Activated naive CD8-positive, alpha-beta T cell (primary cell): ENCODE measurements at regions not wholly inside any gene's neighbourhood (a gene's known extent, or its start where the extent isn't known, plus 50 kb on each side); places are given as distances from the start of the nearest gene placed in this dataset.
"Not testable (repeated sequence)": the region's sequence is repeated elsewhere in the genome, so short reads cannot be mapped to it uniquely, and the experiment has no call there.

Experiments used
- H3K27ac Mint-ChIP-seq: one replicate; pipeline ENCODE4 v1.8.0; 2021; ENCODE audit warnings: mixed read lengths
- H3K27me3 Mint-ChIP-seq: one replicate; pipeline ENCODE4 v1.8.0; 2021; ENCODE audit warnings: mixed read lengths
- H3K36me3 Mint-ChIP-seq: one replicate; pipeline ENCODE4 v1.8.0; 2021; ENCODE audit warnings: mixed read lengths
- H3K4me1 Mint-ChIP-seq: one replicate; pipeline ENCODE4 v1.8.0; 2021; ENCODE audit warnings: low read depth, mixed read lengths
- H3K4me3 Mint-ChIP-seq: one replicate; pipeline ENCODE4 v1.8.0; 2021; ENCODE audit warnings: mild to moderate bottlenecking, mixed read lengths
- H3K9me3 Mint-ChIP-seq: one replicate; pipeline ENCODE4 v1.8.0; 2021; ENCODE audit warnings: low read depth, mixed read lengths

DNA sequence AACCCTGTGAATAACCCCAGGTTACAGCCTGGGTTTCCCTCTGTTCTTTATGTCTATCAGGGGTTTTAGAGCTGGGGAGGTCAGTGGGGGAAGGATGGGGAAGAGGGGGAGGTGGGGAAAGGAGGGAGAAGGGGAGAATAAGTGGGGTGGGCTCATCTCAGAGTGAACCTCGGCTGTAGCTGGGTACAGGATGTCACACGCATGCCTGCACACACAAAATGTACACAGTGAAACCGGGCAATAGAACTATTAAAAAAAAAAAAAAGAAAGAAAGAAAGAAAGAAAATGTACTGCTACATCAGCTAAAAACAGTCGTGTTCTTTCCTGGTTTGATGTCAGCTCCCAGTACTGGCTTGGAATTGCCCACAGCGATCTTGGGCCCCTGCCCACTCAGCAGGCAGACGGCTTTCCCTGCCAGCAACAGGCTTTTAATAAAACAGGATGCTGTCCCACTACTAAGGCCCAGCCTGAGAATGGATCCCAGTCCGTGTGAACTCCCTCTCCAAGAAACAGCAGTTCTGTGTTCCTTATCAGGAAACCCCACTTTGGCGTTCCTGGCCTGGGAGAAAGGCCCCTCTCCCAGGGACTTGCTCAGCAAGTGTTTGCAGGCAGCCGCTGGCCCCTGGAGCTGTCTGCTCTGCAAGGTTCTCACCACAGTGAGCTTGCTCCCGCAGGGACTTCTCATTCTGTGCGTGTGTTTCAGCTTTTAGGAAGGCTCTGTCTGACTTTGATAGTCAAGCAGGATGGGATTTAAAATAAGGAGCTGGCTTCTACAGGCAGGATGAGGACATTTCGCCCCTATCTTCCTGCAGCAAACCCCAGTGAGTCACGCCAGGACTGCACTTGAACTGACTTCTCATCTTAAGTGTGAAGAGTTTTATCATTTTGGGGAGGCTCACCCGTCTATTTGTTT is 225.6 kb downstream of the BCL2L11 start:
- not testable (repeated sequence) for H3K4me3 Mint-ChIP-seq, H3K36me3 Mint-ChIP-seq, H3K27ac Mint-ChIP-seq, H3K9me3 Mint-ChIP-seq, H3K4me1 Mint-ChIP-seq, H3K27me3 Mint-ChIP-seq

DNA sequence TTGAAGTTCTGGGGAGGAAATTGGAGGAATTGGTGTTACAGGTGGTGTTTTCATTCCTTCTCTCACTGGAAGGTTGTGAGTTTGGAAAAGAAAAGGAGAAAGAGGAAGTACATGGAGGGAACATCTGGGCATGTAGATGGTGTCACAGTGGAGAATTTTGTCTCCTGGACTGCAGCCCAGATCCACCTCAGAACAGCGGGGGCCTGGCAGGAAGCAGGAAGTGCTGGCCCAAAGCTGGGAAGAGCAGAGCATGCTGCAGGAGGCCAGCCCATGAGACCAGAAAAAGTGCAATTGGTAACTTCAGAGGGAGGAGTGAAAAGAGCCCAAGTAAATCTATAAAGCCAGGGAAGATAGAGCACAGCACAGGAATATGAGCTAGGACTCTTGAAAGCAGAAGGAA is 227.0 kb downstream of the BCL2L11 start:
- not testable (repeated sequence) for H3K27me3 Mint-ChIP-seq, H3K36me3 Mint-ChIP-seq, H3K4me1 Mint-ChIP-seq, H3K9me3 Mint-ChIP-seq, H3K4me3 Mint-ChIP-seq, H3K27ac Mint-ChIP-seq

DNA sequence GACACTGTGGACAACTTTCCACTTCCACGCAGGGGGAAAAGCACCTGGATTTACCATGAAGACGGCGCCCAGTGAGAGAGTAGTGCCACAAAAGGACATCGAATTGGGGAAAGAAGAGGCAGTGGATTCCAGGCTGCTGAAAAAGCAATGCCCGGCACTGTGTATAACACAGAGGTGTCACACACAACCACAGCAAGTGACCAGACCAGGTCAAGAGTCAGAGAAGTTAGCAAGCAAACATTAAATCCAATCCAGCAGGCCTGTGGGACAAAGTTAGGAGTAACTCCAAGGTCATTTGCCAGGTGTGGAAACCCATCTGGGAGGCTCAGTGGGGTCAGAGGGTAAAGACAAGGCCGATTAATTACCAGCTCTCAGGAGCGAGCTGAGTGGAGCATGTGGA is 227.6 kb downstream of the BCL2L11 start:
- not testable (repeated sequence) for H3K27me3 Mint-ChIP-seq, H3K9me3 Mint-ChIP-seq, H3K4me1 Mint-ChIP-seq, H3K27ac Mint-ChIP-seq, H3K36me3 Mint-ChIP-seq, H3K4me3 Mint-ChIP-seq

DNA sequence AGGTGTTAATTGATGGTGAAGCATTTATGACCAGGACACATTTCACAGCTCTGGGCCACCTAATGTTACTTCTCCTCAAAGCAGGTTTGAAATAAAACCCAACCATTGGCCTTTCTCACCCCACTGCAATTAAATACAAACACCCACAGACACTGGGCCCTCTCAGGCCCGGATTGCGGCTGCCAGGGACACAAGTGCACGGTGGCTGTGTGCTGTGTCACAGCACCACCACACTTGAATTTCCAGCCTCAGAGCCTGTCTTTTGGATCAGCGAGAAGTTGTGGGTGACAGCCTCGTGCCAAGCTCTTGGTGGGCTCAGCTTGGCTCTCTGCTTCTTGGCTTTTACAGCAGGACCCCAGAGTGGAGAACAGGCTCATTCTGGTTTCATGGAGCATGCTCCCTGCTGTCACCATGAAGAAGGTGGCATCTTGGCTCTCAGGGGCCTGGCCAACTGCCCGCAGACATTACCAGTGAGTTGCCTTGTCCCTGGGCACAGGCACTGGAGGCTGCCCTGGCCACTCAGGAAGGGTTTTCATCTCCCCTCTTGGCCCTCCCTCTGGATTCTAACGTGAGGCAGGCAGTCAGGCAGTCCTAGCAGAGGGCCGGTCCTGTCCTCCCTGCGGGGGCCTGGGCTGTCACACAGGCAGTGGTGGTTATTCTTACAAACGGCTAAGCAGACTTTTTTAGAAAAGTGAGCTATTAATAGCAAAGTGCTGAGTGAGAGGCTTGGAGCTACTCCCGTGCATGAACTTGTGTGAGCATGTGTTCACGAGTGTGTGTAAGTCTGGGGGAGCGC is 234.5 kb downstream of the BCL2L11 start:
- H3K4me3 Mint-ChIP-seq, H3K36me3 Mint-ChIP-seq, H3K4me1 Mint-ChIP-seq, H3K27ac Mint-ChIP-seq, H3K9me3 Mint-ChIP-seq, H3K27me3 Mint-ChIP-seq: not testable (repeated sequence)

DNA sequence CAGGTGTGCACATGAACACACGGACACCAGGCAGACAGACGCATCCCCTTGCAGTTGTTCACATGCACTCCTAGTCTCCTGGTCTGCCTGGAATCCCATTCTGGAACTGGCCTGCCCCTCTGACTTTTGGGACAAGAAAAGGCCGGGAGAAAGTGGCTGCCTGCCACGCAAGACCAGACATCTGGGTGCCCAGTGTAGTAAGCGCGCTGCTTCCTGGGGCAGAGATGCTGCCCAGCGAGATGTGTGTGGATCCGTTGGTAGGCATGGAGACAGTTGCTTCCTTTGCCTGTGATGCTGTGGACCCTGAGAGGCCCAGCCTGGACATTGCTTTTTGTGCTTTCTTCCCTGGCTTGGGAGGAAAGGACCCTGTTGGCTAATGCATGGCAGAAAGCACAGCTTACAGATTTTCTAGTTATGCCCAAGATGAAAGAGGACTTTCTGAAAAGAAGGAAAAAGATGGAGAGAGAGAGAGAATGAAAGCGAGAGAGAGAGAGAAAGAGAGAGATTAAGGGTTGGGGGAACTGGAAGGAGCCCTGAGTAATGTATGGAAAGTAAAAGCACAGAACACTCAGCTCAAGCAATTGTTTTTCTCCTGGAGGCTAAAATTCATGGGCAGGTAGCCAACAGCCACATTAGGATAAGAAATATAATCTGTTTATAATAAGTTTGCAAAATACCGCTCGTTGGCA is 235.3 kb downstream of the BCL2L11 start:
- not testable (repeated sequence) for H3K27ac Mint-ChIP-seq, H3K4me3 Mint-ChIP-seq, H3K4me1 Mint-ChIP-seq, H3K27me3 Mint-ChIP-seq, H3K36me3 Mint-ChIP-seq, H3K9me3 Mint-ChIP-seq

DNA sequence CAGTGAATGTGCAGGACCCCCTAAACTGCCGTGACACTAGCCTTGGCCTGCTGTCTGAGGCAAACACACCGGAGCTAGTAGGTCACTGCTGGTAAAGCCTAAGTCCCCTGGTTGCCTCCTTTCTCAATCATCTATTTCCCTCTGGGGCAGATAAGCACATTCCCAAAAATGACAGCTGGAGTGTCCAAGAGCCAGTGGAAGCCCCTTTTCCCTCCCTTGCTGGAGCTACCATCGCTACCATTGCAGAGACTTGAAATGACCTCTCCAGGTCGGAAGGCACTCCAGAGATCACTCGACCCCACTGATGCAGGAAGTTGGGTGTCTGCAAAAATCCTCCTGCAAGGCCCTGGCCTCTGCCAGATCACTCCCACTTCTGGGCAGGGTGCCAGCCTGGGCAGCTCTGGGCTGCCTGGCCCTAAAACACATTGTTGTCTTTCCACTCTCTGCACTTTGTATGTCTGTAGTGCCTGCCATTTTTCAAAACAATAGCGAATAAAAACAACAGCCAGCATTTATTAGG is 235.9 kb downstream of the BCL2L11 start:
- not testable (repeated sequence) for H3K36me3 Mint-ChIP-seq, H3K4me3 Mint-ChIP-seq, H3K4me1 Mint-ChIP-seq, H3K27me3 Mint-ChIP-seq, H3K27ac Mint-ChIP-seq, H3K9me3 Mint-ChIP-seq

DNA sequence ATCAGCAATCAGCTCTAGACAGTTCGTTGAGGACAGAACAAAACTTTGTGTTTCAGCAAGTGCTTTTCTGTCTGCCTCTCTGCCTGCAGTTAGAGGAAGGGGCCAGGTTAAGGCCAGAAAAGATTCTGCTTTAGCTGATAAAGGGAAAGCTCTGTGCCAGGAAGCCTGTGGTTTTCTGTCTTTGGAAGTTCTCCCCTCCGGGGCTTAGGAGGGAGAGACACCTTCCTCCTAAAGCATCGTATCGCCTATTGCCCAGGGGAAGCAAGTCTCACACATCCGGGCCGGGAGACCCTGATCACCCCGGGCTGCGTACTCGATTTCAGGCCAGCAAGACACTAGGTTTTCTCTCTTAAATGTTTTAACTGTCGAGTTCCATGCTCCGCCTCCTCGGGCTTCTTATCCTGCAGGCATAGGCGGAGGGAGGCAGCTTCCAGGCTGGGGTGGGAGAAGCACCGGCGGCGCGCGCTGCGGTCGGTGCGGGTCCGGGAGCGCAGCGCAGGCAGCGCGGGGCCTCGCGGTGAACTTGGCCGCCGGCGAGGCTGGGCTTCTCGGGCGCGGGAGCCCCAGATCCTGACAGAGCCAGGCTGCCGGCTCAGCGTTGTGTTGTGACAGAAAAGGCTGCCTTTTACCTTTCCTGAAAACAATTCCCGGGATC is 245.4 kb downstream of the BCL2L11 start:
- H3K27ac Mint-ChIP-seq, H3K36me3 Mint-ChIP-seq, H3K4me1 Mint-ChIP-seq, H3K4me3 Mint-ChIP-seq, H3K9me3 Mint-ChIP-seq, H3K27me3 Mint-ChIP-seq: not testable (repeated sequence)

DNA sequence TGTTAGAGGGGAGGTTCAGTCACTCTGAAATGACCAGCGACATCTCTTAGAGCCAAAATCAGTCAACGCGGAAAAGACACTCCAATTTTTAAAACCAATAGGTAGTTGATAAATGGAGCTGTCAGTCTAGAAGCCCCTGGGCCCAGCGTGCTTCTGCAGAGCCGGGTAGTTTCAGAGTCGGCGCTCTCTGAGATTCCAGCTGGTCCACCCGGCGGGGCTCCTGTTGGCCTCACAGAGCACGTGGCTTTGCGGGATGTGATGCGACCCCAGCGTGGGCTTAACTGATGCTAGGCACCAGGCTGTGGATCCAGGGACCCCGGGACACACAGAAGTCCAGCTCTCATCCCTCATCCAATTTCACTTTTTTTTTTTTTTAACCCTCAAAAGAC is 245.9 kb downstream of the BCL2L11 start:
- not testable (repeated sequence) for H3K9me3 Mint-ChIP-seq, H3K27me3 Mint-ChIP-seq, H3K4me1 Mint-ChIP-seq, H3K4me3 Mint-ChIP-seq, H3K36me3 Mint-ChIP-seq, H3K27ac Mint-ChIP-seq

DNA sequence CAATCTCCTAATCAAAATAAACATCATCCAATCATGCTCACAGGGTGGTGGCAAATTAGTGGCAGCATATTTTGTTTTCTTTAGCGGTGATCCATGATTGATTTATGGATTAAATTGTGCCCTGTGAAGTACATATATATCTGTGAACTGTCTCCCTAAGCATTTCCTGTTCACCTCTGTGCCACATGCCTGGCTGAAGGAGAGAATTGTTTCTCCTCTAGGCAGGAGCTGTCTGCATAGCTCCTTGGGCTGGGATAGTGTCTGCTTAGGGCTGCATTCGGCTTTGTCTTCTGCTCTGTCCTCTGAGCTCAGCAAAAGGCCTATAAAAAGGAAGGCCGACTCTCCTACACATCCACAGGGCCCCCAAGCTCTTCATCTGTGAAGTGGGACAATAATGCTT is 246.4 kb downstream of the BCL2L11 start:
- H3K27me3 Mint-ChIP-seq, H3K9me3 Mint-ChIP-seq, H3K27ac Mint-ChIP-seq, H3K4me1 Mint-ChIP-seq, H3K36me3 Mint-ChIP-seq, H3K4me3 Mint-ChIP-seq: not testable (repeated sequence)

DNA sequence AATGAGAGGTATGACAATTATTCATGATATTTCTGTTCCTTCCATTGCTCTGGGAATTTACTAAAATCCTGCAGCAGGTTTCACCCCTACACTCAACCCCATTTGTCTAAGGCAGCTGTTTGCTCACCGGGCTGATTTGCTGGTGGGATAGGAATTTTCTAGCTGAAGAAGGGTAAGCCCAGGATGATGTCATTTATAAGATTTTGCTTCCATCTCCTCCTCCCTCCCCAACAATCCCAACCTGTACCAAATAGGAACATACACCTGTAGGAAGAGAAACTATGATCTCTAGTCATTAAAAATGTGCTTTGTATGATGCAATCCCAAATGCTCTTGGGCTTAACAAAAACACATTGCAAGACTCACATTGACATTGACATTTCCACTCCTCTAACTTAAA is 247.2 kb downstream of the BCL2L11 start:
- H3K36me3 Mint-ChIP-seq, H3K9me3 Mint-ChIP-seq, H3K4me1 Mint-ChIP-seq, H3K27me3 Mint-ChIP-seq, H3K4me3 Mint-ChIP-seq, H3K27ac Mint-ChIP-seq: not testable (repeated sequence)

DNA sequence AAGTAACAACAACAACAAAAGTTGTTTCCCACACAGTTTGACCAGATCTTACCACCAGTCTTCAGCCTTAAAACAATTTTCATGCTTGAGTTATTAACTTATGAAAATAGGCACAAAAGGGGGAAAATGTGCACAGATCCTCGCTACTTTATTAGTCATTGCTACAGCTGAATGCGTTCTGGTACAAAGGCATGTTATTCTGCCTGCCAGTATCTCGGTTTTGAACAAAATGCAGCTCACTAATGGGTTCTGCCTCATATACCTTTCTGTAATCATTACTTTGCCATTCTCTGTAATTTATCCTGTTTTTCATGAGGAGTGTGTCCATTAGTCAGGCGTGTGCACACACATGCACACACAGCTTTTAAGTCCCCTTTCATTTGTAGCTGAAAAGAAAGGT is 247.6 kb downstream of the BCL2L11 start:
- H3K4me3 Mint-ChIP-seq, H3K9me3 Mint-ChIP-seq, H3K4me1 Mint-ChIP-seq, H3K27me3 Mint-ChIP-seq, H3K27ac Mint-ChIP-seq, H3K36me3 Mint-ChIP-seq: not testable (repeated sequence)

DNA sequence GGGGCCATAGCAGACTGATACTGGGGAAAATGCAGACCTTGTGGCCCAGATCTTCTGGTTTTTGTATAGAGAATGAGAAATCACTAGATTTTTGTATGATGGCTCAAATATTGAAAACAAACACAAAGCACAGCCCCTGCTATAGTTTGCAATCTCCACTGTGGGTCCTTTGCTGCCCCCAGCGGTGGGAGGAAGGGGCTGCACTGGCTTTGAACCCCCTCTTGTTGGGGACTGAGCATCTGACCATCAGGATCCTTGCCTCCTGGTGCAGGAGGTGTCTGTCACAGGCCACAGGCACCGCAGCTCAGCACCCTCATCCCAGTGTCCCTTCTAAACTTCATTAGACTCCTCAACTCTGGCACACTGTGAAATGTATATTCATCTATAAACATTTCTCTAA is 252.3 kb downstream of the BCL2L11 start:
- not testable (repeated sequence) for H3K36me3 Mint-ChIP-seq, H3K4me3 Mint-ChIP-seq, H3K27ac Mint-ChIP-seq, H3K4me1 Mint-ChIP-seq, H3K9me3 Mint-ChIP-seq, H3K27me3 Mint-ChIP-seq

DNA sequence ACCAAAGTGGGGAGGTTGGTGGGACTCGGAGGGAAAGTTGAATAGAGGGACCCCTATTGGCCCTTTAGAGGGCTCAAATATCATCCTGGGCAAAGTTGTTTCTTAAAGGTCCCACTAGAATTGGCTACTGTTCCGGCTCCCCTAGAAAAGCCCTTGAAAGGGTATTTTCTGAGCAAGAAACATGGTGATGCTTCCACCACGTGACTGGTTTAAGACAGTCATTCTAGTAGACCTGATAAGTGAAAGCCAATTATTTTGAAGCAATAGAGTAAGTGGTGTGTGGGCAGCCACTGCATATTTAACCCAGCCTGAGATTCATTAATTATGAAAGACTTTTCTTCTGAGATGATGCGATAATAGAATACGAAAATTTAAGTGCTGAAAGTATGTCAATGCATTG is 253.3 kb downstream of the BCL2L11 start:
- not testable (repeated sequence) for H3K27ac Mint-ChIP-seq, H3K4me3 Mint-ChIP-seq, H3K4me1 Mint-ChIP-seq, H3K9me3 Mint-ChIP-seq, H3K36me3 Mint-ChIP-seq, H3K27me3 Mint-ChIP-seq

DNA sequence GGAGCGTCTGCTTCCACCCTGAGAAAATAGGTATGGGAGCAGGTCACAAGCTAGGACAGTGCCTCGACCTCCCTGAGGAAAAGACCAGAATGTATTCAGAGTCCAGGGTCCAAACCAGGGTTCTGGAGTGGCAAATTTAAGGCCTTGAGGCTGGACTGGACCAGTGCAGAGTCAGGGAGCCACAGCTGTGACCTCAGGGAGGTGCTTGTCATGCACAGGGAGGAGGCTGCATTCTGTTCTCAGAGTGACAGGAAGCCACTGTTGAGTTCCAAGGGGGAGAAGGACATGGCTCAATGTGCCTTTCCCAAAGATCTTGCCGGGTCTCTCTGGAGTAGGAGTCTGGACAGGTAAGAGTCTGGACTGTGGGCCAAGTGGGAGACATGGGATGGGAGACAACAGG is 254.0 kb downstream of the BCL2L11 start:
- not testable (repeated sequence) for H3K4me3 Mint-ChIP-seq, H3K36me3 Mint-ChIP-seq, H3K9me3 Mint-ChIP-seq, H3K4me1 Mint-ChIP-seq, H3K27ac Mint-ChIP-seq, H3K27me3 Mint-ChIP-seq

DNA sequence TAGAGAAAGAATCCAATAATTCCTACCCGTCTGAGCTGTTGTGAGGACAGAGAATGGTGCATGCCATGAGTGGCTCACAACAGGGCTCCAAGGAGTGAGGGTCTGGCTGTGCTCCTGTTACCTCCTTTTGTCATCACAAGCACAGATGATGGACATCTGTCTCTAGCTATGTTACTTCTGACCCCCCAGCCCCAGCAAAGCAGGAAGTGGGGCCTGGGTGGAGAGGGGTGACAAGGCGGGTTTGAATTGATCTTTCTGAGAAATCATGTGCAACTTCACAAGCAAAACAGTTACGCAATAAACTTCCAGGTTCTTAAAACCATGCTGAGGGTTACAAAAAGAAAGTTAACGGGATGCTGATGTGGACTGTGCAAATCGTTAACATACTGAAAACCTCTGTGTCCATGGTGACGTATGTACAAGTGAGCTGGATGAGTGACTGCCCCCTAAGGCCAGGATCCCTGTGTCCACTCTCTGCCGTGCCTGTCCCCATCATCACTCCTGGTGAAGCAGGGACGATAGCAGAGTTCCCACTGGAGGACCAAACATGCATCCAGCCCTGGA is 254.7 kb downstream of the BCL2L11 start:
- not testable (repeated sequence) for H3K36me3 Mint-ChIP-seq, H3K4me1 Mint-ChIP-seq, H3K4me3 Mint-ChIP-seq, H3K27me3 Mint-ChIP-seq, H3K9me3 Mint-ChIP-seq, H3K27ac Mint-ChIP-seq
